SK-N-MC (cell line): ENCODE measurements at regions not wholly inside any gene's neighbourhood (a gene's known extent, or its start where the extent isn't known, plus 50 kb on each side); places are given as distances from the start of the nearest gene placed in this dataset.

Experiments
- DNase-seq: peaks from one replicate; pipeline ENCODE4 v3.0.0-alpha.2; 2011; ENCODE audit warnings: low read depth, low spot score
- H3K27ac ChIP-seq: fragments of 200-600 bp; sonication (generic); 2 replicates; pipeline ENCODE4 v1.5.1; 2016; ENCODE audit warnings: mixed run types
- H3K36me3 ChIP-seq: fragments of 200-600 bp; sonication (generic); 2 replicates; pipeline ENCODE4 v1.6.1; 2017; ENCODE audit warnings: antibody characterized with exemption, low read length, mixed read lengths; ENCODE audit not compliant: insufficient read depth
- H3K4me3 ChIP-seq: fragments of 200-600 bp; sonication (generic); 2 replicates; pipeline ENCODE4 v1.5.1; 2016
- H3K9ac ChIP-seq: fragments of 200-600 bp; sonication (generic); 2 replicates; pipeline ENCODE4 v1.8.0; 2017; ENCODE audit warnings: mixed run types, mixed read lengths; ENCODE audit not compliant: insufficient read length
- H3K9me3 ChIP-seq: fragments of 200-600 bp; sonication (generic); 2 replicates; pipeline ENCODE4 v1.6.1; 2017; ENCODE audit warnings: low read depth, mild to moderate bottlenecking, antibody characterized with exemption, low read length, moderate library complexity, mixed read lengths
- EZH2 ChIP-seq: fragments of 200-600 bp; sonication (generic); IDR thresholded peaks from one replicate; pipeline ENCODE4 v1.6.1; 2017; ENCODE audit warnings: antibody characterized with exemption
- FOXP2 ChIP-seq: optimal IDR thresholded peaks from 2 replicates; pipeline ENCODE3; 2011; ENCODE audit warnings: mild to moderate bottlenecking, moderate library complexity; ENCODE audit not compliant: insufficient read depth; ENCODE audit errors: extremely low read length, control extremely low read depth
- POLR2AphosphoS5 ChIP-seq: IDR thresholded peaks from 2 replicates; pipeline ENCODE4 v1.6.1; 2012; ENCODE audit warnings: mild to moderate bottlenecking, low read depth, low read length, borderline replicate concordance

DNA sequence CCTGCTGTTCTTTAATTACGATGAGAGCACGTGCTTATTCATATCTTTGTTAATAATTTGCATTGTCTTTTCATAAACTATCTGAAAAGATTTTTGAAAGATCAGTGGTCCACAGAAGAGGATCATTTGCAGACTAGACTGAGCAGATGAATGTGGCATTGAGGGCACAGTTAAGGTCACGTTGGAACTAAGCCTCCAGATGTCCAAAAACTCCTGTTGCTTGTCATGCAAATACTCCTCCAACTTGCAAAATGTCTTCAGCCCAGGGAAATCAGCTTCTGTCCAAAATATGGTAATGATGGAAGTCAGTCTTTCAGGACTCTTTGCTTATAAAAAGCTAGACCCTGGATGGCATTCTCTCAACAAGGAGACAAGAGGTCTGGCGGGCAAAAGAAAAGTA, 201.6 kb upstream of the TMEM260 start:
- Histone ChIP-seq H3K27ac (no peak overlapping the region), H3K4me3 (no peak overlapping the region), H3K9ac (no peak overlapping the region), H3K36me3 (no peaks in the 10 kb centered on the region), H3K9me3 (no peaks in the 10 kb centered on the region)
- TF ChIP-seq FOXP2 (no peak), POLR2AphosphoS5 (no peak), EZH2 (no peak)
- DNase-seq: no peak

DNA sequence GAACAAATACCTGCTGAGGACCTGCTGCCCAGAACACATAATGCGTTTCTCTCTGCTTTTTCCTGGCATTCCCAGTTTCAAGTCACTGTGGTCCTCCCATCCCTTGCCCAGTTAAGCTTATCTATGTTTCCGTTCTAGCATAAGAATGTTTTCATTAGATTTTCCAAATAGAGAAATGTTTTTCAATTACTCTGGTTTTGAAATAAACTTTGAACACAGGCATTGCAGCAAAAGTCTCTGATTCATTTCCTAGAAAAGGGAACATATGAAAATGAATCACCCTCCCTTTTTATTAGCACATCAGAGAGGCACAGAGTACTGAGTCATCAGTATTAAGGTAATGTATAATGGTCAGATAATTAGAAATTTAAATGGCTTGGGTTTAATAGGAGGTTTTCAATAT, 201.1 kb upstream of the TMEM260 start:
- H3K9me3 ChIP-seq: no peaks in the 10 kb centered on the region
- no peak for DNase-seq
- TF ChIP-seq EZH2: no peak
- no peak for TF ChIP-seq FOXP2
- no peak for TF ChIP-seq POLR2AphosphoS5
- no peak overlapping the region for H3K9ac ChIP-seq
- no peak overlapping the region for H3K4me3 ChIP-seq
- H3K36me3 ChIP-seq: no peaks in the 10 kb centered on the region
- H3K27ac ChIP-seq: no peak overlapping the region

DNA sequence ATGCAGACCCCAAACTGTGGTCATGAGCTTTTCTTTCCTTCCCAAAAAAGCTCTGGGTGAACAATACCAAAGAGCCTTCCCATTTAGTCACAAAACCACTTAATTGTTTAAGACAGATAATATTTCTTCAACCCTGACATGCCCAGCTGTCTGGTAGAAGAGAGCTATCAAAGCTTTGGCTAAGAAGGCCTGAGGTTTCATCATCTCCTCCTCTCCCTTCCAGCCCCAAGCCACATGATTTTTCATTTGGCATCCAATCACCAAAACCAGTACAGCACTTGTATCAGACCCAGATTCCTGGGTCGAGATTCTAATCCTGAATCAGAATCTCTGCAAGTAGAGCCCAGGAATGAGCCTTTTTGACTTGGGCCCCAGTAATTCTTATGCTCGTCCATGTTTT, 199.6 kb upstream of the TMEM260 start:
- no peak for DNase-seq
- Histone ChIP-seq H3K9me3 (no peaks in the 10 kb centered on the region), H3K36me3 (no peaks in the 10 kb centered on the region), H3K27ac (no peak overlapping the region), H3K9ac (no peak overlapping the region), H3K4me3 (no peak overlapping the region)
- TF ChIP-seq FOXP2 (no peak), EZH2 (no peak), POLR2AphosphoS5 (no peak)

DNA sequence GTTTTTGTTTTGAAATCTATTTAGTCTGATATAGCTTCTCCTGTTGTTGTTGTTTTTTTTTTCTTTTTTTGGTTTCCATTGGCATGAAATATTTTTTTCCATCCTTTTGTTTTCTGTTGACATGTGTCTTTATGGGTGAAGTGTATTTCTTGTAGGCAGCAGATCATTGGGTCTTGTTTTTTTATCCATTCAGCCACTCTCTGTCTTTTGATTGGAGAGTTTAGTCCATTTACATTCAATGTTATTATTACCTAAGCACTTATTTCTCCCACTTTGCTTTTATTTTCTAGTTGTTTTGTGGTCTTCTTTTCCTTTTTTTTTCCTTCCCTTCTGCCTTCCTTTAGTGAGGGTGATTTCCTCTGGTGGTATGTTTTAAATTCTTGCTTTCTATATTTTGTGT, 193.6 kb upstream of the TMEM260 start:
- Histone ChIP-seq H3K9ac (no peak overlapping the region), H3K27ac (no peak overlapping the region), H3K36me3 (no peaks in the 10 kb centered on the region), H3K4me3 (no peak overlapping the region), H3K9me3 (no peaks in the 10 kb centered on the region; the same call in 1 of the 2 replicates)
- DNase-seq: no peak
- TF ChIP-seq POLR2AphosphoS5: no peak
- no peak for TF ChIP-seq EZH2
- no peak for TF ChIP-seq FOXP2

DNA sequence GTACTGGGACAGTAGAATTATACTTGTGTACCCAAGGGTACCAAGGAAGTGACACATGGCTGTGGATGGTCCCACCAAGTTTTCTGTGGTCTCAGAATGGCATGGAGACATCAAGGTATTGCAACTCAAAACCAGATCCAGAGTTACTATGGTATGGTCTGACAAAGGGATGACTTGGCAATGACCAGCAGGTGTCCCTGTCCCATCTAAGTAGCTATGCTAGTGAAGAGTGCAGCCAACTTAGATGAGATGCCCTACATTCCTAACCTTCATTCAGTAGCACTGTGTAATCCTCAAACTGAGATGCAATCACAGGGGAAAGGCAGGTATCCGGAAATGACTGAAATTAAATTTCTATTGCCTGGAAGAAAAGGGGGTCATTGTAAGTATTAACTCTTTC, 188.7 kb upstream of the TMEM260 start:
- Histone ChIP-seq H3K27ac (no peak overlapping the region), H3K4me3 (no peak overlapping the region), H3K9ac (no peak overlapping the region), H3K36me3 (no peaks in the 10 kb centered on the region), H3K9me3 (no peaks in the 10 kb centered on the region)
- no peak for DNase-seq
- no peak for TF ChIP-seq FOXP2
- TF ChIP-seq POLR2AphosphoS5: no peak
- no peak for TF ChIP-seq EZH2

DNA sequence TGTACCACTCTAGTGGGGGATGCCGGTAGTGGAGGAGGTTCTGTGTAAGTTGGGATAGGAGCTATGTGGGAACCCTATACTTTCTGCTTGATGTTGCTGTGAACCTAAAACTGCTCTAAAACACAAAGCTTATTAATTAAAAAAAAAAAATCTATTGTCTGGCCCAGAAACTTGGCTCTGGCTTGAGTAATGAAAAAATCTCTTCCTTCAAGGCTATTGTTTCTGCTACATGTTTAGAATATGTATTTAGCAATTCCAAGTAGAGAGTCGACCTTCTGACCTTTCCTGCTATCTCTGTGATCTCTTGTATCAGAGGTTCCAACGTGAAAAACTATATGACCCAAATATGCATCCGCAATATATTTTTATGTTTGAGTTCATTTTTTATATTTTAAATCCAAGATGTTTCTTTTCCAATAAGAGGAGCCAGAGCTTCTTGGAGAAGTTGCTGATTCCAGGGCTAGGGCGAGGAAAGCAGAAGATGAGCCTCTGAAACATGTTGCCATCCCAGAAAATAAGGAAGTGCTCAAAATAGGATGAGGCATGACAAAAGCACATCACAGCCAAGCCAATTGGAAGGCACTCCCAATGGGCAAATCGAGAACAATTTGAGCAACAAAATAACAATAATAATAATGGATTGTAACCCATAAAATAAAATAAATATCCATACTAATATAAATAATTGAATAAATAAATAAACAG, 184.6 kb upstream of the TMEM260 start:
- H3K36me3 ChIP-seq: no peaks in the 10 kb centered on the region
- no peak overlapping the region for H3K4me3 ChIP-seq
- no peak overlapping the region for H3K9ac ChIP-seq
- DNase-seq: no peak
- H3K27ac ChIP-seq: no peak overlapping the region
- no peak for TF ChIP-seq FOXP2
- no peak for TF ChIP-seq EZH2
- TF ChIP-seq POLR2AphosphoS5: no peak
- no peaks in the 10 kb centered on the region for H3K9me3 ChIP-seq

GRCh38 chr14:56400109-56400825, 179.3 kb upstream of the TMEM260 start:
- no peak overlapping the region for H3K9ac ChIP-seq
- H3K27ac ChIP-seq: no peak overlapping the region
- TF ChIP-seq EZH2: no peak
- H3K36me3 ChIP-seq: no peaks in the 10 kb centered on the region
- no peak for DNase-seq
- no peaks in the 10 kb centered on the region for H3K9me3 ChIP-seq
- H3K4me3 ChIP-seq: no peak overlapping the region

DNA sequence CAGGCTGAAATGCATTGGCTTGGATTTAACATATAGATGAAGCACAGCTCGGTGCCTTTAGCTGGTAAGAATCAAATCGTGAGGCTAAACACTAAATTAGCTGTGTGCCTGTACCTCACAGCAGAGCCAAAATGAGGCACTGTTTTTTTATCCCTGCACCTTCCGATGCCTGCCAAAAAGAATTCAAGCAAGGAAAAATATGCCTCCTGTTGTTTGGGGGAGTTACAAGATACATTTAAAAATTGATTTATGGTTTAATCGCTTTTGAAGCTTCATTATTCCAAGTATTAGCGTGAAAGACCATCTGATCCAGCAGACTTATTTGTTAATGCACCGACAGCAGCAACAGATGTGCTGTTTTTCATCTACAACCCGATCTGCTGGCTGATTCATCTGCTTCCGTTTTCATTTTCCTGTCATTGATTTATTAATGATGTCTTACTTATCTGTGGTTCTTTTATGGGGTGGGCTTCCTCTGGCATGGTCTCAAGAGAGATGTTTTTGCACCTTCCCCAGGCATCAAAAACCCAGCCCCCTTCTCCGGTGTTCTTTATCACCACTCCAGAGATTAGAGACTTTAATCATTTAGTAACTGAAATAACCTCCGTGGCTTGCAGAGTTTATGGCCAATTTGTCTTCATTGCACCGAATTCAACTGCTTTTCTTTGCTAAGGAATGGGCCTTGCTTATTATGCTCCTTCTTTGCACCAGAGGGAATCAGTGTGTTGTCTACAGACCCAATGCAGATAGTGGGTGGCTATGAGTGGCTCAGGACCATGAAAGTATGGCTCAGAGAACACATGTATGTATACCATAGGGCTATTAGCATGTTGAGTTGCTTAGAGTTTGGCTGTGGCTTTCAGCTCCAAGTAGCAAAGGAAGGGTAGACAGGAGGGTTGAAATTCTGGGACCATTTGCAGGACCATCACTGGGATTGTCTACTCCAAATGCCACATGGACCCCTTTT, 166.8 kb upstream of the TMEM260 start:
- peak overlapping the region; percentile 60 for H3K27ac ChIP-seq
- no peaks in the 10 kb centered on the region for H3K36me3 ChIP-seq
- peak; percentile 91 for DNase-seq
- TF ChIP-seq FOXP2 (peak; percentile 70), EZH2 (no peak), POLR2AphosphoS5 (peak; percentile 63; the same call in 1 of the 2 replicates)
- no peaks in the 10 kb centered on the region for H3K9me3 ChIP-seq
- H3K9ac ChIP-seq: no peak overlapping the region
- H3K4me3 ChIP-seq: peak overlapping the region; percentile 57
